ENCODE measurements at regions not wholly inside any gene's neighbourhood (a gene's known extent, or its start where the extent isn't known, plus 50 kb on each side); places are given as distances from the start of the nearest gene placed in this dataset.

GRCh38 chr5:152329207-152329606 is 75.9 kb downstream of the NMUR2 start:
- TF ChIP-seq CTCF (IDR thresholded peaks at IDR 0.05) (no peak), POLR2A (IDR thresholded peaks at IDR 0.05) (no peak)

Measured in adrenal gland (tissue), 5 donors.